Dermis microvascular lymphatic vessel endothelial cell (primary cell): ENCODE measurements at regions not wholly inside any gene's neighbourhood (a gene's known extent, or its start where the extent isn't known, plus 50 kb on each side); places are given as distances from the start of the nearest gene placed in this dataset.

Experiments
- DNase-seq, 2 donors: peaks; one replicate each; pipeline versions ENCODE4 v3.0.0 to v3.0.0-alpha.2; 2010; ENCODE audit warnings: low read depth in 2 of 2

DNA sequence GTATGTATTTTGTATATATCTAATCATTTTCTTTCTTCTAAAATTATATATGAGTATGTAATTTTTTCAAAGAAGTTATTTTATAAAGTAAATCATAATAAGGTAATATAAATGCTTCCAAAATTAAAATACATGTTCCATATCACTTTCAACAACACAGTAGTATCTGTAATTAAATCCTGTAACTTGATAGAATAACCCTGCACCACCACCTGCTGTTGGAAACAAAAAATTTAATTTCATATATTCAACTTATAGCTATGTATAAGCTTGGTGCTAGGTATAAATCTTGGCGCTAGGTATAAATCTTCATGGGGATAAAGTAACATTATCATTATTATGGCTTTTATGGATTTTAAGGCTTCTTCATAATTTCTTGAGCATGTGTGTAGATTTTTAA, 149.7 kb upstream of the DCN start:
- DNase-seq: no peak

DNA sequence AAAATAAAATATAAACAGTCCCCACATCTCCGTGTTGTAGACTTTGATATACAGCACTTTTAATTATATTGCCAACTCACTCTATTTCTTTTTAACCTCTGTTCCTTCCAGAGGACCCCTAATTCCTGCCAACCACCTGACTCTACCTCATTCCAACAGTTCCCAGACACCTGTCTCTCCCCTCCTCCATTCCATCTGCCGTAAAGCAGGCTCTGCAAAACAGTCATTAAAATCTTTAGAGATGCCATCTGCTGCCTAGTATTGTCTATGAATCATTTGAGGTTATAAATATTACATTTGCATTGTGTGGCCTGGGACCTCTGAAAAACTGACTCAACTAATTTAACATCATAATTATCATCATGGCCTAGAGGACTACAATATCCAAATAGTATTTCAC, 148.8 kb upstream of the DCN start:
- no peak for DNase-seq

GRCh38 chr12:91328451-91328850, 145.8 kb upstream of the DCN start:
- DNase-seq: no peak

- no peak for DNase-seq
Measured at GRCh38 chr12:91327889-91328288, 145.3 kb upstream of the DCN start.

- no peak for DNase-seq
Measured at GRCh38 chr12:91327131-91327530, 144.5 kb upstream of the DCN start.

DNA sequence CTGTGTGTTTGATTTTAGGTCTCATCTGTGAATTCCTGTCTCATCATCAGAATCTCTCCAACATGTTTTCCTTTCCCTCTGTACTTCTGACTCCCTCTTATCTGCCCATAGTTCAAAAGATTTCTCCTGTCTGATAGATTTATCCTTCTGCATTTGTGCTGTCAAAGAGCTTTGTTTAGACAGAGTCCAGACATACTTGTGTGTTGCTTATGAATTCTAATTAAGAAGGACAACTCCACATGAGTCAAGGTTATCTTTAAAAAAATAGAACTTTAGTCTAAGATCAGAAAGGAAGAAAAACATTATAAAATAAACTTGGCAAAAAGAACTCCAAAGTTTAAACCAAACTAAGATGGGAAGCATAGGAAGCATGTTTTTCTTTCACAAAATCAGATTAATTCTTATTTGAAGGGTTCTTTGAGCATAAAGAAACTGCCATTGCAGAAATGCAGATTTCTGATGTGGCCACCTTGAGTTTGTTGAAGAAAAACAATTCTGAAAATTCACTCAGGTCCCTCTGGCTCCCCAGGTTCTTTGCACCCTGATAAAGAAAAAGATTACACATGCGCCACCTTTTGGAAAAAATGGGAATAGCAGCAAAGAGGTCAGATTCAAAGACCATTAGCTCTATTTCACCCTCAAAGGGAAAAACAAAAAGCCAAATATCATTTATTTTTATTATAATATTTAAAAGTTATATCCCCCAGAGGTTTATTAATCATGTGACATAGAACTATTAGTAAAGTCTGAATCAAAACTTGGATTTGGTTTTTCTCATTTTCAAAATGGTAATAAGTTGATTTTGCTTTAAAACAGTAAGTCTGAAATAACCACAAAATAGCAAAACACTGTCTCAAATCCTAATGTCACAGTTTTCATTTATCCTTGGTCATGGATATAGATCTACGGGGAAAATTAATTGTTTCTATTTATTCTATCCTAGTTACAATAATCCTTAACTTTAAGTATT, 143.7 kb upstream of the DCN start:
- DNase-seq: peak; percentile 2 to 30

GRCh38 chr12:91320999-91321398, 138.4 kb upstream of the DCN start:
- DNase-seq: no peak

- DNase-seq: no peak
Measured at GRCh38 chr12:91319071-91319760, 136.6 kb upstream of the DCN start.

GRCh38 chr12:91317306-91317705, 134.7 kb upstream of the DCN start:
- no peak for DNase-seq

GRCh38 chr12:91316907-91317269, 134.3 kb upstream of the DCN start:
- no peak for DNase-seq

DNA sequence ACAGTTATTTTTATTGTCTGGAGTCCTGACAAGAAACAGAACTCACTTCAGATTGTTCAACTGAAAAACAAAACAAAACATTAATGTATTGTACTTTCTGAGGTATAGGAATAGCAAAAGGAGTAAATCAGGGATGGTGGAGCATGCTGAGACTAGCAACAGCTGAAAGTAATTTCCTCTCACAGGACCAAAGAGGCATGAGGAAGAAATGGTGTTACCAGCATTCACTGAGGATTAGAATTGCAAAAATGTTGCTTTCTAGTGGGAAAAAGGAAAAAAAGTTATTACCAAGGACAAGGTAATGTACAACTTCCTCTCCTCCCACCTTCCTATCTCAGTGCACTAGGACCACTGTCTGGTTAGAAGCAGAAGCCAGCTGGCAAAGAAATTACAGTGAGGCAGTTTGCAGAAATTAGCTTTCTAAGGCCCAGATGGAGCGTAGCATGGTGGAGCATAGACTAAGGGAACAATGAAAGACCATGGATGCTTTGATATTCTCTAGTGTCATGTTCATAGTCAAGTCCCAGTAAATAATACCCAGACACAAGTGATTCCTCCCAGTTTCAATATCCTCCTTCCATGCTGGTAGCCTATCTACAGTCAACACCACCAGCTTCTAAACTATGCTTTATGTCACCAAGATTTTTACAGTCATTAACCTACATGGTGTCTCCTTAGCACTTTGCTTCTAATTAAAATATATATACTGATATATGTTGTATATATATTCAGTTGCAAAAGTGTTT, 133.7 kb upstream of the DCN start:
- no peak for DNase-seq

GRCh38 chr12:91311081-91311480, 128.5 kb upstream of the DCN start:
- DNase-seq: no peak

DNA sequence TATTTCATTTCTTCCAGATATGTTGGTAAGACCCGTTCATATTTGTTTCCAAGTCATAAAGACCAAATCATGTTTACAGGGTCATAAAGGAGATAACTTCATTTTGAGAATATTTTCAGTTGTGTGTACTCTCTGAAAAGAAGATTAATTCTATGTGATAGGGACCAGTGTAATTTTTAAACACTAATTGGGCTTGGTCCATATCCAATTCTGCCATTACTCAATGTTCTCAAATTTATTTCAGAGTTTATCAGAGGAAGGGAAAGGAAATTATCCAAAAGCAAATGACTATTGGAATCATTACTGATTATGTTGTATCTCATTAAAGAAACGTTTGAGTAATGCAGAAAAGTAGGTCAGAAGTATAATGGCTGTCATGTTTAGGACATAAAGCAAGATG, 126.8 kb upstream of the DCN start:
- DNase-seq: no peak

- DNase-seq: no peak
Measured at GRCh38 chr12:91307957-91308670, 125.5 kb upstream of the DCN start.

GRCh38 chr12:91290354-91290753, 107.7 kb upstream of the DCN start:
- no peak for DNase-seq

- DNase-seq: no peak
Measured at GRCh38 chr12:91289906-91290305, 107.3 kb upstream of the DCN start.

DNA sequence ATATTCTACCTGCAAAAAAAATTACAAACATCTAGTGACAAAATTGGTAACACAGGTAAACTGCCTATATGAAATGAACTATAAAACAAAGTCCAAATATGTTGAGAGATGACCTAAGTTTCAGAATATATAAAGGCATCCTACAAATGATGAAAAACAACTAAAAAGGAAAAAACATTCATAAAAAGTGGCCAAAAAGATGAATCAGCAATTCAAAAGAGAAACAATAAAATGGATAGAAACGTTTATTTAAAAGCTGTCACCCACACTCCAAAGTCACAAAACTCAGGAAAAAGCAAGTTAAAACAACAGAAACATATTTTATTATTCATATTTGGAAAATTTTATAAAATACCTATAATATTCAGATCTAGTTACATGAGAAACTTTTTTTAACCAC, 106.5 kb upstream of the DCN start:
- no peak for DNase-seq

DNA sequence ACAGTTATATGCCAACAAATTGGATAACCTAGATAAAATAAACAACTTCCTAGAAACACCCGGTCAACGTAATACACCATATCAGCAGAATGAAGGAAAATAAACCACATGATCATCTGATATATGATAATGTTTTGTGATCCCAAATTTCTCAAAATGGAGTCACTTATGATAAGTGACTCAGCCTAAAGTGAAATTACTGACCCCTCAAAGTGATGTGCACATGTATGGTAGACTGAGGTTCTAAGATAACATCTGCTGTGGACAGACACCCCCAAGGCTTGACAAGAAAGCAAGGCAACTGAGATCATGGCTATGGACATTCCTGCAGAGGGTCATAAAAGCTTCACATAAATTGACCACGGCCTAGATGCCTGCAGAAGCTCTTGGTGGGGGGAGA, 105.1 kb upstream of the DCN start:
- no peak for DNase-seq

- no peak for DNase-seq
Measured at GRCh38 chr12:91278126-91278525, 95.5 kb upstream of the DCN start.

- no peak for DNase-seq
Measured at GRCh38 chr12:91276509-91276908, 93.9 kb upstream of the DCN start.

- DNase-seq: no peak
Measured at GRCh38 chr12:91275321-91275720, 92.7 kb upstream of the DCN start.

GRCh38 chr12:91274916-91275315, 92.3 kb upstream of the DCN start:
- DNase-seq: no peak
